Natural killer cell treated with Interleukin-12 subunit alpha and Interleukin-12 subunit beta and Interleukin-15 and Interleukin-18, amount 100 ng/mL, for 72 hours (primary cell): ENCODE measurements at regions not wholly inside any gene's neighbourhood (a gene's known extent, or its start where the extent isn't known, plus 50 kb on each side); places are given as distances from the start of the nearest gene placed in this dataset.

Experiments used
- ATAC-seq, 2 donors: fragments of 150-1000 bp; cut with Tn5 transposase in 1 of 2; sonication (Bioruptor Pico), chemical (Tn5 transposase) in 1 of 2; 2 replicates each; pipeline ENCODE4 v1.10.0; 2021
- DNase-seq: peaks from one replicate; pipeline ENCODE4 v3.0.0; 2022; ENCODE audit warnings: low spot score
- H3K27ac Mint-ChIP-seq, 2 donors: 1 replicate in 1 of 2; 2 replicates in 1 of 2; pipeline ENCODE4 v1.8.0; 2022; ENCODE audit warnings: mixed read lengths in 2 of 2, mild to moderate bottlenecking in 1 of 2, moderate library complexity in 1 of 2
- H3K27me3 Mint-ChIP-seq, 2 donors: 1 replicate in 1 of 2; 2 replicates in 1 of 2; pipeline ENCODE4 v1.8.0; 2022; ENCODE audit warnings: mixed read lengths in 2 of 2
- H3K36me3 Mint-ChIP-seq: one replicate; pipeline ENCODE4 v1.8.0; 2022; ENCODE audit warnings: mixed read lengths
- H3K4me1 Mint-ChIP-seq, 2 donors: 1 replicate in 1 of 2; 2 replicates in 1 of 2; pipeline ENCODE4 v1.8.0; 2022; ENCODE audit warnings: low read depth in 2 of 2, mixed read lengths in 2 of 2, mild to moderate bottlenecking in 1 of 2
- H3K4me3 Mint-ChIP-seq: one replicate; pipeline ENCODE4 v1.8.0; 2022; ENCODE audit warnings: mixed read lengths
- H3K9me3 Mint-ChIP-seq: 2 replicates; pipeline ENCODE4 v1.8.0; 2022; ENCODE audit warnings: mixed read lengths

- H3K9me3 Mint-ChIP-seq = no peaks in the 10 kb centered on the region
- DNase-seq (no peak), ATAC-seq (no peak)
- H3K4me3 Mint-ChIP-seq = no peak overlapping the region
- H3K36me3 Mint-ChIP-seq = no peaks in the 10 kb centered on the region
- peaks cover 13 to 24% of the 10 kb centered on the region in 2 donors for H3K27me3 Mint-ChIP-seq
- H3K27ac Mint-ChIP-seq = no peak overlapping the region
- H3K4me1 Mint-ChIP-seq = no peaks in the 10 kb centered on the region
These were observed 301.8 kb upstream of the TBC1D5 start for GRCh38 chr3:18044191-18044590.

DNA sequence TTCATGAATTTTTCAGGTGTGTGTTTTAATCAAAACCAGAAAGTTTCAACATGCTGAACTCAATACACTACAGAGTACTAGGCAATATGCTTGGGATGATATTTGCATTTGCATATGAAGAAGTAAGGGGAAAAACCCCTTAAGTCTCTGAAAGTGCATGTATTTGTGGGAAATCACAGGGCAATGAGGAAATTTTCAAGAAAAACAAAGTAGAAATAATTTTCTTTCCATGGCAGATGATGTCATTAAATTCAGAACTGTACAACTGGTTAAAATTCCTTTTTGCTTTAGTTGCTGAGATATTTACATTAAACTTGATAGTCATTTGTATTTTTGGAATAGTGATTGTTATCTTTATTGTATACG is 294.0 kb upstream of the TBC1D5 start:
- no peaks in the 10 kb centered on the region for H3K4me1 Mint-ChIP-seq
- no peaks in the 10 kb centered on the region for H3K36me3 Mint-ChIP-seq
- ATAC-seq = no peak
- H3K27ac Mint-ChIP-seq = no peak overlapping the region
- peaks cover 7 to 17% of the 10 kb centered on the region in 2 donors for H3K27me3 Mint-ChIP-seq
- H3K9me3 Mint-ChIP-seq = no peaks in the 10 kb centered on the region
- no peak for DNase-seq
- H3K4me3 Mint-ChIP-seq = no peak overlapping the region

GRCh38 chr3:18035641-18036449 is 293.4 kb upstream of the TBC1D5 start:
- ATAC-seq = no peak
- DNase-seq = no peak
- Mint-ChIP-seq H3K9me3 (no peaks in the 10 kb centered on the region), H3K4me3 (no peak overlapping the region), H3K4me1 (no peaks in the 10 kb centered on the region), H3K27me3 (peaks cover under 1 to 11% of the 10 kb centered on the region in 2 donors), H3K27ac (no peak overlapping the region), H3K36me3 (no peaks in the 10 kb centered on the region)

DNA sequence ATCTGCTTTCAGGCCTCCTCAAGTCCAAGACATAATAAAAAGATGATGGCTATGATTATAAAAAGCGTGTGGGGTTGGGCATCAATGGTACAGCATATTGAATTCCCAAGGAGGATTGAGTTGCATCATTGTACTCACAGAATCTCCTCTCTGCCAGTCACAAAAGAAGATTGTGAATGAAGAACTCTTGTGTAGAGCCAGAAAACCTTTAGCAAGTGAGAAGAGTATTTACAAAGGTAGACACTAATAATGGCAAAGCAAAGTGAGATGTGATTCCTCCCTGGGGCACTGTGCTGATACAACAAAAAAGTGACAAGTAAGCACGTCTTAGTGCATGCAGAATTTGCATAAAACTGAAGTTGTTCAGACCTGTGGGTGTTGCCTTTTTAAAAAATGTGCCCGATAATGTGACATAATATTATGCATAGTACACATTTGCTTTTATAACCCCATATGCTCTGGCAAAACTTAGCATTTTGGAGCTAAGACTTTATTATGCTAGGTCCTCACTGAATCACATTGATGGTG is 291.2 kb upstream of the TBC1D5 start:
- no peak for DNase-seq
- no peak for ATAC-seq
- Mint-ChIP-seq H3K27ac (no peak overlapping the region), H3K4me3 (no peak overlapping the region), H3K27me3 (peaks cover 2 to 6% of the 10 kb centered on the region in 2 donors), H3K4me1 (no peaks in the 10 kb centered on the region), H3K9me3 (no peaks in the 10 kb centered on the region), H3K36me3 (no peaks in the 10 kb centered on the region)

DNA sequence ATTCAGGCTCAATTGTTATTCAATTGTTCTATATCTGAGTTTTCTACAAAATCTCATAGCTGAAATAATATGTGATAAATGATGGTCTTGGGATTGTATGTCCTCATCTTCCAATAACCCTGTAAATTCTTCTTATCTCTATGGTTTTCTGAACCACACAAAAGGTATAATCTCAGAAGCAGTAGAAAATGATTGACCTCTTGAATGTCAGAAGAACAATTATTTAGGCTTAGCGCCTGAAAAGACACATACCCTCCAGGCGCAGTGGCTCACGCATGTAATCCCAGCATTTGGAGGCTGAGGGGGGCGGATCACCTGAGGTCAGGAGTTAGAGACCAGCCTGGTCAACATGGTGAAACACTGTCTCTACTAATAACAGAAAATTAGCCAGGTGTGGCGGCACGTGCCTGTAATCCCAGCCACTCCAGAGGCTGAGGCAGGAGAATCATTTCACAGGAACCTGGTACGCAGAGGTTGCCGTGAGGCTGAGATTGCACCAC is 288.0 kb upstream of the TBC1D5 start:
- H3K27ac Mint-ChIP-seq = no peak overlapping the region
- DNase-seq = no peak
- H3K4me1 Mint-ChIP-seq = peaks cover 0 to 2% of the 10 kb centered on the region in 2 donors
- H3K4me3 Mint-ChIP-seq = no peak overlapping the region
- ATAC-seq = no peak
- H3K9me3 Mint-ChIP-seq = no peaks in the 10 kb centered on the region
- no peaks in the 10 kb centered on the region for H3K36me3 Mint-ChIP-seq
- peaks cover 2 to 18% of the 10 kb centered on the region in 2 donors for H3K27me3 Mint-ChIP-seq

GRCh38 chr3:18027161-18027939 is 284.9 kb upstream of the TBC1D5 start:
- Mint-ChIP-seq H3K4me3 (no peak overlapping the region), H3K4me1 (peaks cover 0 to 2% of the 10 kb centered on the region in 2 donors), H3K27me3 (peaks cover 2 to 34% of the 10 kb centered on the region in 2 donors), H3K9me3 (no peaks in the 10 kb centered on the region), H3K36me3 (no peaks in the 10 kb centered on the region), H3K27ac (no peak overlapping the region)
- ATAC-seq (no peak), DNase-seq (no peak)

GRCh38 chr3:18024715-18025114 is 282.3 kb upstream of the TBC1D5 start:
- no peak overlapping the region for H3K4me3 Mint-ChIP-seq
- DNase-seq (no peak), ATAC-seq (peak in 1 of 2 donors; percentile 36)
- H3K27me3 Mint-ChIP-seq = peaks cover 0 to 40% of the 10 kb centered on the region in 2 donors
- H3K4me1 Mint-ChIP-seq = peaks cover 0 to 2% of the 10 kb centered on the region in 2 donors
- H3K27ac Mint-ChIP-seq = no peak overlapping the region
- no peaks in the 10 kb centered on the region for H3K9me3 Mint-ChIP-seq
- H3K36me3 Mint-ChIP-seq = no peaks in the 10 kb centered on the region

GRCh38 chr3:18019161-18019495 is 276.7 kb upstream of the TBC1D5 start:
- no peaks in the 10 kb centered on the region for H3K36me3 Mint-ChIP-seq
- H3K27me3 Mint-ChIP-seq = peaks cover 15 to 54% of the 10 kb centered on the region in 2 donors
- no peaks in the 10 kb centered on the region for H3K9me3 Mint-ChIP-seq
- H3K4me3 Mint-ChIP-seq = no peak overlapping the region
- no peak overlapping the region for H3K27ac Mint-ChIP-seq
- H3K4me1 Mint-ChIP-seq = no peaks in the 10 kb centered on the region
- ATAC-seq (no peak), DNase-seq (no peak)

GRCh38 chr3:18018491-18019160 is 276.2 kb upstream of the TBC1D5 start:
- ATAC-seq = no peak
- no peak overlapping the region for H3K27ac Mint-ChIP-seq
- H3K9me3 Mint-ChIP-seq = no peaks in the 10 kb centered on the region
- peaks cover 15 to 49% of the 10 kb centered on the region in 2 donors for H3K27me3 Mint-ChIP-seq
- H3K4me1 Mint-ChIP-seq = no peaks in the 10 kb centered on the region
- DNase-seq = no peak
- no peak overlapping the region for H3K4me3 Mint-ChIP-seq
- H3K36me3 Mint-ChIP-seq = no peaks in the 10 kb centered on the region

DNA sequence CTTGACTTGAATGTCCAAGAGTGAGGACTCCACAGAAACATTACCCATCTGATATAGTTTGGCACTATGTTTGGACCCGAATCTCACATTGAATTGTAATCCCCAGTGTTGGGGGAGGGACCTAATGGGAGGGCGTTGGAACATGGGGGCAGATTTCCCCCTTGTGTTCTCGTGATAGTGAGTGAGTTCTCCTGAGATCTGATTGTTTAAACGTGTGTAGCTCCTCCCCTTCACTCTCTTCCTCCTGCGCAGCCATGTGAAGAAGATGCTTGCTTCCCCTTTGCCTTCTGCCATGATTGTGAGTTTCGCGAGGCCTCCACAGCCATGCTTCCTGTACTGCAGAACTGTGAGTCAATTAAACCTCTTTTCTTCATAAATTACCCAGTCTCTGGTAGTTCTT is 273.9 kb upstream of the TBC1D5 start:
- H3K27me3 Mint-ChIP-seq = peaks cover 17 to 42% of the 10 kb centered on the region in 2 donors
- H3K9me3 Mint-ChIP-seq = no peaks in the 10 kb centered on the region
- ATAC-seq = no peak
- no peak overlapping the region for H3K4me3 Mint-ChIP-seq
- no peaks in the 10 kb centered on the region for H3K36me3 Mint-ChIP-seq
- no peak for DNase-seq
- H3K4me1 Mint-ChIP-seq = no peaks in the 10 kb centered on the region
- no peak overlapping the region for H3K27ac Mint-ChIP-seq

GRCh38 chr3:18012933-18013332 is 270.5 kb upstream of the TBC1D5 start:
- ATAC-seq = no peak
- Mint-ChIP-seq H3K9me3 (no peaks in the 10 kb centered on the region), H3K27ac (no peak overlapping the region), H3K27me3 (peaks cover 3 to 19% of the 10 kb centered on the region in 2 donors), H3K4me3 (no peak overlapping the region), H3K4me1 (no peaks in the 10 kb centered on the region), H3K36me3 (no peaks in the 10 kb centered on the region)
- no peak for DNase-seq

- no peak for DNase-seq
- no peak for ATAC-seq
- no peaks in the 10 kb centered on the region for H3K36me3 Mint-ChIP-seq
- no peaks in the 10 kb centered on the region for H3K4me1 Mint-ChIP-seq
- H3K27me3 Mint-ChIP-seq = peaks cover 3 to 14% of the 10 kb centered on the region in 2 donors
- no peaks in the 10 kb centered on the region for H3K9me3 Mint-ChIP-seq
- no peak overlapping the region for H3K27ac Mint-ChIP-seq
- H3K4me3 Mint-ChIP-seq = no peak overlapping the region
These were observed 270.0 kb upstream of the TBC1D5 start for GRCh38 chr3:18012436-18012835.

GRCh38 chr3:18011387-18011786 is 269.0 kb upstream of the TBC1D5 start:
- Mint-ChIP-seq H3K27ac (no peak overlapping the region), H3K9me3 (no peaks in the 10 kb centered on the region), H3K27me3 (peaks cover 3 to 4% of the 10 kb centered on the region in 2 donors), H3K36me3 (no peaks in the 10 kb centered on the region), H3K4me3 (no peak overlapping the region), H3K4me1 (no peaks in the 10 kb centered on the region)
- ATAC-seq = no peak
- DNase-seq = no peak
